H1 (cell line): ENCODE measurements at regions not wholly inside any gene's neighbourhood (a gene's known extent, or its start where the extent isn't known, plus 50 kb on each side); places are given as distances from the start of the nearest gene placed in this dataset.

Experiments
- CTCF ChIA-PET: fragments of 300-600 bp; sonication (Branson Sonifier 250); formaldehyde crosslinking; loops from one replicate; lab custom pipeline; 2021; ENCODE audit not compliant: partially characterized antibody; lab: Charles Lee
- POLR2A ChIA-PET: fragments of 300-600 bp; sonication (Branson Sonifier 250); formaldehyde crosslinking; loops from one replicate; lab custom pipeline; 2021; ENCODE audit warnings: inconsistent platforms; ENCODE audit not compliant: partially characterized antibody; lab: Charles Lee
- DNase-seq, 2 experiments: peaks; one replicate each; pipeline versions ENCODE4 v3.0.0 to v3.0.0-alpha.2; 2010 to 2022; ENCODE audit warnings: low spot score in 2 of 2, low read depth in 1 of 2, mixed read lengths in 1 of 2
- FAIRE-seq: peaks from 2 replicates; lab custom pipeline; 2011; peaks lifted over from hg19 to GRCh38; lab: Jason Lieb, UNC
- H2AFZ ChIP-seq: 2 replicates; pipeline ENCODE4 v1.8.1; 2012; ENCODE audit warnings: low read length, inconsistent platforms
- H2AK5ac ChIP-seq: 2 replicates; pipeline ENCODE4 v1.6.1; 2013; ENCODE audit warnings: low read depth, low read length
- H2BK120ac ChIP-seq: replicated peaks from 2 replicates; pipeline ENCODE3; 2013; ENCODE audit warnings: low read depth, low read length, inconsistent platforms
- H2BK12ac ChIP-seq: 2 replicates; pipeline ENCODE4 v1.6.1; 2013; ENCODE audit warnings: low read depth, low read length
- H2BK15ac ChIP-seq: 2 replicates; pipeline ENCODE4 v1.6.1; 2013; ENCODE audit warnings: low read length
- H2BK20ac ChIP-seq: 2 replicates; pipeline ENCODE4 v1.6.1; 2013; ENCODE audit warnings: low read length
- H2BK5ac ChIP-seq: 2 replicates; pipeline ENCODE4 v1.6.1; 2013; ENCODE audit warnings: low read depth, low read length
- H3K14ac ChIP-seq: 2 replicates; pipeline ENCODE4 v1.6.1; 2013; ENCODE audit warnings: inconsistent platforms; ENCODE audit not compliant: insufficient read length
- H3K18ac ChIP-seq: 2 replicates; pipeline ENCODE4 v1.6.1; 2013; ENCODE audit warnings: low read length; ENCODE audit errors: extremely low read depth
- H3K23ac ChIP-seq: 2 replicates; pipeline ENCODE4 v1.6.1; 2013; ENCODE audit warnings: inconsistent platforms; ENCODE audit not compliant: insufficient read length
- H3K23me2 ChIP-seq: 2 replicates; pipeline ENCODE4 v1.6.1; 2013; ENCODE audit warnings: low read depth, low read length
- H3K27ac ChIP-seq: 2 replicates; pipeline ENCODE4 v1.6.1; 2011; ENCODE audit warnings: low read depth, low read length, inconsistent platforms
- H3K27me3 ChIP-seq, 4 experiments: replicated peaks in 1 of 4; 1 replicate in 1 of 4; 2 replicates in 3 of 4; pipeline versions ENCODE4 v1.6.1 to v1.8.1; 2011 to 2013; ENCODE audit warnings: low read length in 3 of 4, mild to moderate bottlenecking in 3 of 4, inconsistent platforms in 2 of 4, mixed read lengths in 2 of 4, moderate library complexity in 1 of 4; ENCODE audit not compliant: control insufficient read depth in 3 of 4, insufficient read depth in 3 of 4; ENCODE audit errors: extremely low read depth in 1 of 4
- H3K36me3 ChIP-seq, 4 experiments: 2 replicates each; pipeline versions ENCODE4 v1.6.1 to v1.8.1; 2011 to 2013; ENCODE audit warnings: mild to moderate bottlenecking in 4 of 4, low read length in 3 of 4, moderate library complexity in 2 of 4, control low read depth in 1 of 4, inconsistent platforms in 1 of 4; ENCODE audit not compliant: insufficient read depth in 4 of 4, control insufficient read depth in 2 of 4
- H3K4ac ChIP-seq: replicated peaks from 2 replicates; pipeline ENCODE3; 2013; ENCODE audit warnings: low read length, low read depth, mixed read lengths, inconsistent platforms; ENCODE audit not compliant: insufficient read length
- H3K4me1 ChIP-seq, 4 experiments: replicated peaks in 1 of 4; 1 replicate in 1 of 4; 2 replicates in 3 of 4; pipeline versions ENCODE4 v1.6.1 to v1.8.1; 2011 to 2013; ENCODE audit warnings: low read length in 3 of 4, inconsistent platforms in 2 of 4, mixed read lengths in 1 of 4; ENCODE audit not compliant: insufficient read depth in 4 of 4, control insufficient read depth in 3 of 4
- H3K4me2 ChIP-seq, 2 experiments: 2 replicates each; pipeline versions ENCODE4 v1.6.1 to v1.8.1; 2011 to 2013; ENCODE audit warnings: low read depth in 2 of 2, low read length in 2 of 2, control low read depth in 1 of 2, inconsistent platforms in 1 of 2, mild to moderate bottlenecking in 1 of 2; ENCODE audit not compliant: insufficient read depth in 1 of 2
- H3K4me3 ChIP-seq, 4 experiments: fragments of 200-600, 300-600 bp in 1 of 4; sonication (generic), shearing (Covaris generic), sonication (Bioruptor Twin) in 1 of 4; 2 replicates each; pipeline versions ENCODE4 v1.5.1 to v1.8.1; 2011 to 2016; ENCODE audit warnings: low read length in 4 of 4, low read depth in 3 of 4, control low read depth in 2 of 4, inconsistent platforms in 2 of 4, mild to moderate bottlenecking in 2 of 4, mixed read lengths in 1 of 4, moderate library complexity in 1 of 4; ENCODE audit not compliant: insufficient read depth in 2 of 4; ENCODE audit errors: extremely low read depth in 1 of 4
- H3K56ac ChIP-seq: replicated peaks from 2 replicates; pipeline ENCODE3; 2013; ENCODE audit warnings: low read depth, mild to moderate bottlenecking, mixed read lengths, low read length, inconsistent platforms; ENCODE audit not compliant: insufficient read length
- H3K79me1 ChIP-seq: 2 replicates; pipeline ENCODE4 v1.6.1; 2013; ENCODE audit warnings: low read depth, low read length, control low read depth
- H3K79me2 ChIP-seq, 2 experiments: 2 replicates each; pipeline versions ENCODE4 v1.6.1 to v1.8.1; 2012 to 2013; ENCODE audit warnings: low read length in 2 of 2, mild to moderate bottlenecking in 2 of 2, inconsistent platforms in 1 of 2; ENCODE audit not compliant: insufficient read depth in 2 of 2, control insufficient read depth in 1 of 2
- H3K9ac ChIP-seq, 4 experiments: replicated peaks in 1 of 4; 1 replicate in 1 of 4; 2 replicates in 3 of 4; pipeline versions ENCODE4 v1.6.1 to v1.8.1; 2011 to 2013; ENCODE audit warnings: low read depth in 3 of 4, low read length in 3 of 4, control low read depth in 2 of 4, mild to moderate bottlenecking in 2 of 4, moderate library complexity in 2 of 4, inconsistent platforms in 1 of 4; ENCODE audit errors: extremely low read depth in 1 of 4
- H3K9me3 ChIP-seq, 2 experiments: 2 replicates each; pipeline versions ENCODE4 v1.6.1 to v1.8.1; 2012 to 2013; ENCODE audit warnings: mild to moderate bottlenecking in 2 of 2, moderate library complexity in 2 of 2, control low read depth in 1 of 2, inconsistent platforms in 1 of 2, low read depth in 1 of 2, low read length in 1 of 2, mixed read lengths in 1 of 2; ENCODE audit not compliant: insufficient read depth in 2 of 2
- H4K20me1 ChIP-seq, 2 experiments: replicated peaks in 1 of 2; 2 replicates each; pipeline versions ENCODE3 to v1.8.1; 2011 to 2013; ENCODE audit warnings: inconsistent platforms in 2 of 2, low read length in 2 of 2, mild to moderate bottlenecking in 1 of 2; ENCODE audit not compliant: insufficient read depth in 2 of 2, control insufficient read depth in 1 of 2
- H4K5ac ChIP-seq: 2 replicates; pipeline ENCODE4 v1.6.1; 2013; ENCODE audit warnings: low read length, low read depth, mixed read lengths, inconsistent platforms; ENCODE audit not compliant: insufficient read length
- H4K8ac ChIP-seq: 2 replicates; pipeline ENCODE4 v1.8.0; 2013; ENCODE audit warnings: mild to moderate bottlenecking, moderate library complexity, low read length, inconsistent platforms; ENCODE audit not compliant: insufficient read depth; ENCODE audit errors: extremely low read depth
- H4K91ac ChIP-seq: replicated peaks from 2 replicates; pipeline ENCODE3; 2013; ENCODE audit warnings: low read length, mixed read lengths, inconsistent platforms; ENCODE audit not compliant: insufficient read length
- CHD2 ChIP-seq: IDR thresholded peaks from 2 replicates; pipeline ENCODE4 v1.6.1; 2012; ENCODE audit warnings: low read length, improper control_type of control experiment
- CTBP2 ChIP-seq: IDR thresholded peaks from 2 replicates; pipeline ENCODE4 v1.7.0; 2011; ENCODE audit warnings: borderline replicate concordance, mild to moderate bottlenecking, moderate library complexity, mixed read lengths, low read length; ENCODE audit not compliant: insufficient read depth, insufficient read length
- JUND ChIP-seq: IDR thresholded peaks from 2 replicates; pipeline ENCODE4 v1.6.1; 2011; ENCODE audit warnings: mild to moderate bottlenecking, improper control_type of control experiment, low read length
- KDM1A ChIP-seq: fragments of 200-600, 300-600 bp; sonication (generic); IDR thresholded peaks from 2 replicates; pipeline ENCODE4 v1.7.1; 2016; ENCODE audit warnings: mild to moderate bottlenecking, low read length, borderline replicate concordance
- SP4 ChIP-seq: IDR thresholded peaks from 2 replicates; pipeline ENCODE4 v1.6.1; 2012; ENCODE audit warnings: low read length, inconsistent platforms
- SRF ChIP-seq: IDR thresholded peaks from 2 replicates; pipeline ENCODE4 v1.6.1; 2011; ENCODE audit warnings: mild to moderate bottlenecking, low read depth, low read length, moderate library complexity
- TAF1 ChIP-seq: IDR thresholded peaks from 2 replicates; pipeline ENCODE4 v1.6.1; 2011; ENCODE audit warnings: mild to moderate bottlenecking, low read depth, low read length
- WGBS, 2 experiments: shearing (Covaris generic) in 1 of 2; methylation state at CpG; one replicate each; pipeline versions ENCODE4 v1.1.6 to v1.1.7; 2013 to 2015; ENCODE audit warnings: low lambda C conversion rate in 2 of 2, mixed read lengths in 2 of 2, inconsistent platforms in 1 of 2, low coverage in 1 of 2, missing lambda C conversion rate in 1 of 2; ENCODE audit not compliant: insufficient replicate concordance in 2 of 2, insufficient coverage in 1 of 2, insufficient read length in 1 of 2; ENCODE audit errors: extremely low coverage in 1 of 2, missing lambda C conversion rate in 1 of 2; 5-methylcytosine and 5-hydroxymethylcytosine counted together

DNA sequence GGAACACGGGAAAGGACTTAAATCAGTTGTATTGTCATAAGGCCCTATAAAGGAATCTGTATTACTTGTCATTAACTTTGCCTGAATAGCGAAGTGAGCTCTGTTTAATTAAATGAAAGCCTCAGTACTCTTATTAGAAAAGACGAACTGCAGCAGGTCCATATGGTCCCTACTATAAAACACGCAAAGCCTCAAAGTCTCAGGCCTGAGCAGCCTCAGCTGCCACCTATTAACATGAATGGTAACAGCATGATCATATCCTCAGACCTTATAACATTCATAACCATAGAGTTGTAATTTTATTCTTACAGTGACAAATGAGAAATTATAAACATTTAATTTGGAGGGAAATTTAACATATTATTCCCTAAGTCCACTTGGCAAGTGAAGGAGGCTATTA is 1113.7 kb upstream of the WWC1 start:
- H3K4me1 ChIP-seq, result no peaks in the 10 kb centered on the region; a peak in 1 of 7 replicates
- no peak overlapping the region for H2AK5ac ChIP-seq
- FAIRE-seq (no peak), DNase-seq (no peak)
- H2BK12ac ChIP-seq, result no peak overlapping the region
- H4K20me1 ChIP-seq, result no peaks in the 10 kb centered on the region
- no peak overlapping the region for H3K14ac ChIP-seq
- no peak overlapping the region for H2BK20ac ChIP-seq
- 100% methylated on average over 4 of the region's 4 CpGs; no CpG with 5 or more reads in 1 of the 2 experiments for WGBS, 2 experiments
- H4K5ac ChIP-seq, result no peak overlapping the region
- H4K91ac ChIP-seq, result no peak overlapping the region
- H2BK15ac ChIP-seq, result no peak overlapping the region
- H3K4me2 ChIP-seq, result no peak overlapping the region
- H3K18ac ChIP-seq, result no peak overlapping the region
- H3K27me3 ChIP-seq, result no peaks in the 10 kb centered on the region
- no peak overlapping the region for H3K27ac ChIP-seq
- H3K23me2 ChIP-seq, result no peaks in the 10 kb centered on the region; the same call in 1 of the 2 replicates
- H3K23ac ChIP-seq, result no peak overlapping the region
- ChIA-PET POLR2A (no interaction called here), CTCF (interaction anchor here (0.6 kb wide), 1 partner anchor 260 kb away, joined by 3 read pairs; no protein-coding TSS in a partner anchor)
- H2BK5ac ChIP-seq, result no peak overlapping the region
- no peak overlapping the region for H3K56ac ChIP-seq
- H3K4ac ChIP-seq, result no peak overlapping the region
- H3K79me2 ChIP-seq, result no peaks in the 10 kb centered on the region
- no peak overlapping the region for H3K9ac ChIP-seq
- H2AFZ ChIP-seq, result no peak overlapping the region
- TF ChIP-seq SRF, result no peak
- no peak for TF ChIP-seq CHD2
- TF ChIP-seq TAF1, result no peak
- no peak for TF ChIP-seq SP4
- TF ChIP-seq KDM1A, result no peak
- TF ChIP-seq CTBP2, result no peak
- TF ChIP-seq JUND, result no peak
- no peaks in the 10 kb centered on the region for H3K79me1 ChIP-seq
- no peaks in the 10 kb centered on the region for H3K36me3 ChIP-seq
- no peaks in the 10 kb centered on the region for H3K9me3 ChIP-seq
- H3K4me3 ChIP-seq, result no peak overlapping the region
- no peak overlapping the region for H2BK120ac ChIP-seq
- no peak overlapping the region for H4K8ac ChIP-seq
